H1 (cell line): ENCODE measurements at regions not wholly inside any gene's neighbourhood (a gene's known extent, or its start where the extent isn't known, plus 50 kb on each side); places are given as distances from the start of the nearest gene placed in this dataset.

Experiments
- CTCF ChIA-PET: fragments of 300-600 bp; sonication (Branson Sonifier 250); formaldehyde crosslinking; loops from one replicate; lab custom pipeline; 2021; ENCODE audit not compliant: partially characterized antibody; lab: Charles Lee
- POLR2A ChIA-PET: fragments of 300-600 bp; sonication (Branson Sonifier 250); formaldehyde crosslinking; loops from one replicate; lab custom pipeline; 2021; ENCODE audit warnings: inconsistent platforms; ENCODE audit not compliant: partially characterized antibody; lab: Charles Lee
- DNase-seq, 2 experiments: peaks; one replicate each; pipeline versions ENCODE4 v3.0.0 to v3.0.0-alpha.2; 2010 to 2022; ENCODE audit warnings: low spot score in 2 of 2, low read depth in 1 of 2, mixed read lengths in 1 of 2
- FAIRE-seq: peaks from 2 replicates; lab custom pipeline; 2011; peaks lifted over from hg19 to GRCh38; lab: Jason Lieb, UNC
- H2AFZ ChIP-seq: 2 replicates; pipeline ENCODE4 v1.8.1; 2012; ENCODE audit warnings: low read length, inconsistent platforms
- H2AK5ac ChIP-seq: 2 replicates; pipeline ENCODE4 v1.6.1; 2013; ENCODE audit warnings: low read depth, low read length
- H2BK120ac ChIP-seq: replicated peaks from 2 replicates; pipeline ENCODE3; 2013; ENCODE audit warnings: low read depth, low read length, inconsistent platforms
- H2BK12ac ChIP-seq: 2 replicates; pipeline ENCODE4 v1.6.1; 2013; ENCODE audit warnings: low read depth, low read length
- H2BK15ac ChIP-seq: 2 replicates; pipeline ENCODE4 v1.6.1; 2013; ENCODE audit warnings: low read length
- H2BK20ac ChIP-seq: 2 replicates; pipeline ENCODE4 v1.6.1; 2013; ENCODE audit warnings: low read length
- H2BK5ac ChIP-seq: 2 replicates; pipeline ENCODE4 v1.6.1; 2013; ENCODE audit warnings: low read depth, low read length
- H3K14ac ChIP-seq: 2 replicates; pipeline ENCODE4 v1.6.1; 2013; ENCODE audit warnings: inconsistent platforms; ENCODE audit not compliant: insufficient read length
- H3K18ac ChIP-seq: 2 replicates; pipeline ENCODE4 v1.6.1; 2013; ENCODE audit warnings: low read length; ENCODE audit errors: extremely low read depth
- H3K23ac ChIP-seq: 2 replicates; pipeline ENCODE4 v1.6.1; 2013; ENCODE audit warnings: inconsistent platforms; ENCODE audit not compliant: insufficient read length
- H3K23me2 ChIP-seq: 2 replicates; pipeline ENCODE4 v1.6.1; 2013; ENCODE audit warnings: low read depth, low read length
- H3K27ac ChIP-seq: 2 replicates; pipeline ENCODE4 v1.6.1; 2011; ENCODE audit warnings: low read depth, low read length, inconsistent platforms
- H3K27me3 ChIP-seq, 4 experiments: replicated peaks in 1 of 4; 1 replicate in 1 of 4; 2 replicates in 3 of 4; pipeline versions ENCODE4 v1.6.1 to v1.8.1; 2011 to 2013; ENCODE audit warnings: low read length in 3 of 4, mild to moderate bottlenecking in 3 of 4, inconsistent platforms in 2 of 4, mixed read lengths in 2 of 4, moderate library complexity in 1 of 4; ENCODE audit not compliant: control insufficient read depth in 3 of 4, insufficient read depth in 3 of 4; ENCODE audit errors: extremely low read depth in 1 of 4
- H3K36me3 ChIP-seq, 4 experiments: 2 replicates each; pipeline versions ENCODE4 v1.6.1 to v1.8.1; 2011 to 2013; ENCODE audit warnings: mild to moderate bottlenecking in 4 of 4, low read length in 3 of 4, moderate library complexity in 2 of 4, control low read depth in 1 of 4, inconsistent platforms in 1 of 4; ENCODE audit not compliant: insufficient read depth in 4 of 4, control insufficient read depth in 2 of 4
- H3K4ac ChIP-seq: replicated peaks from 2 replicates; pipeline ENCODE3; 2013; ENCODE audit warnings: low read length, low read depth, mixed read lengths, inconsistent platforms; ENCODE audit not compliant: insufficient read length
- H3K4me1 ChIP-seq, 4 experiments: replicated peaks in 1 of 4; 1 replicate in 1 of 4; 2 replicates in 3 of 4; pipeline versions ENCODE4 v1.6.1 to v1.8.1; 2011 to 2013; ENCODE audit warnings: low read length in 3 of 4, inconsistent platforms in 2 of 4, mixed read lengths in 1 of 4; ENCODE audit not compliant: insufficient read depth in 4 of 4, control insufficient read depth in 3 of 4
- H3K4me2 ChIP-seq, 2 experiments: 2 replicates each; pipeline versions ENCODE4 v1.6.1 to v1.8.1; 2011 to 2013; ENCODE audit warnings: low read depth in 2 of 2, low read length in 2 of 2, control low read depth in 1 of 2, inconsistent platforms in 1 of 2, mild to moderate bottlenecking in 1 of 2; ENCODE audit not compliant: insufficient read depth in 1 of 2
- H3K4me3 ChIP-seq, 4 experiments: fragments of 200-600, 300-600 bp in 1 of 4; sonication (generic), shearing (Covaris generic), sonication (Bioruptor Twin) in 1 of 4; 2 replicates each; pipeline versions ENCODE4 v1.5.1 to v1.8.1; 2011 to 2016; ENCODE audit warnings: low read length in 4 of 4, low read depth in 3 of 4, control low read depth in 2 of 4, inconsistent platforms in 2 of 4, mild to moderate bottlenecking in 2 of 4, mixed read lengths in 1 of 4, moderate library complexity in 1 of 4; ENCODE audit not compliant: insufficient read depth in 2 of 4; ENCODE audit errors: extremely low read depth in 1 of 4
- H3K56ac ChIP-seq: replicated peaks from 2 replicates; pipeline ENCODE3; 2013; ENCODE audit warnings: low read depth, mild to moderate bottlenecking, mixed read lengths, low read length, inconsistent platforms; ENCODE audit not compliant: insufficient read length
- H3K79me1 ChIP-seq: 2 replicates; pipeline ENCODE4 v1.6.1; 2013; ENCODE audit warnings: low read depth, low read length, control low read depth
- H3K79me2 ChIP-seq, 2 experiments: 2 replicates each; pipeline versions ENCODE4 v1.6.1 to v1.8.1; 2012 to 2013; ENCODE audit warnings: low read length in 2 of 2, mild to moderate bottlenecking in 2 of 2, inconsistent platforms in 1 of 2; ENCODE audit not compliant: insufficient read depth in 2 of 2, control insufficient read depth in 1 of 2
- H3K9ac ChIP-seq, 4 experiments: replicated peaks in 1 of 4; 1 replicate in 1 of 4; 2 replicates in 3 of 4; pipeline versions ENCODE4 v1.6.1 to v1.8.1; 2011 to 2013; ENCODE audit warnings: low read depth in 3 of 4, low read length in 3 of 4, control low read depth in 2 of 4, mild to moderate bottlenecking in 2 of 4, moderate library complexity in 2 of 4, inconsistent platforms in 1 of 4; ENCODE audit errors: extremely low read depth in 1 of 4
- H3K9me3 ChIP-seq, 2 experiments: 2 replicates each; pipeline versions ENCODE4 v1.6.1 to v1.8.1; 2012 to 2013; ENCODE audit warnings: mild to moderate bottlenecking in 2 of 2, moderate library complexity in 2 of 2, control low read depth in 1 of 2, inconsistent platforms in 1 of 2, low read depth in 1 of 2, low read length in 1 of 2, mixed read lengths in 1 of 2; ENCODE audit not compliant: insufficient read depth in 2 of 2
- H4K20me1 ChIP-seq, 2 experiments: replicated peaks in 1 of 2; 2 replicates each; pipeline versions ENCODE3 to v1.8.1; 2011 to 2013; ENCODE audit warnings: inconsistent platforms in 2 of 2, low read length in 2 of 2, mild to moderate bottlenecking in 1 of 2; ENCODE audit not compliant: insufficient read depth in 2 of 2, control insufficient read depth in 1 of 2
- H4K5ac ChIP-seq: 2 replicates; pipeline ENCODE4 v1.6.1; 2013; ENCODE audit warnings: low read length, low read depth, mixed read lengths, inconsistent platforms; ENCODE audit not compliant: insufficient read length
- H4K8ac ChIP-seq: 2 replicates; pipeline ENCODE4 v1.8.0; 2013; ENCODE audit warnings: mild to moderate bottlenecking, moderate library complexity, low read length, inconsistent platforms; ENCODE audit not compliant: insufficient read depth; ENCODE audit errors: extremely low read depth
- H4K91ac ChIP-seq: replicated peaks from 2 replicates; pipeline ENCODE3; 2013; ENCODE audit warnings: low read length, mixed read lengths, inconsistent platforms; ENCODE audit not compliant: insufficient read length
- BACH1 ChIP-seq: IDR thresholded peaks from 2 replicates; pipeline ENCODE4 v1.6.1; 2012; ENCODE audit warnings: low read length, improper control_type of control experiment
- BCL11A ChIP-seq, 2 experiments: IDR thresholded peaks; one replicate each; pipeline ENCODE4 v1.6.1; 2011; ENCODE audit warnings: low read depth in 2 of 2, low read length in 2 of 2, mild to moderate bottlenecking in 2 of 2
- BRCA1 ChIP-seq: IDR thresholded peaks from 2 replicates; pipeline ENCODE4 v1.6.1; 2012; ENCODE audit warnings: low read depth, low read length, improper control_type of control experiment
- GABPA ChIP-seq: IDR thresholded peaks from 2 replicates; pipeline ENCODE4 v1.6.1; 2011; ENCODE audit warnings: mild to moderate bottlenecking, low read length, moderate library complexity, borderline replicate concordance; ENCODE audit not compliant: insufficient read depth
- GTF2F1 ChIP-seq: IDR thresholded peaks from 2 replicates; pipeline ENCODE4 v1.6.1; 2012; ENCODE audit warnings: low read depth, low read length, improper control_type of control experiment, borderline replicate concordance
- KDM4A ChIP-seq: IDR thresholded peaks from one replicate; pipeline ENCODE4 v1.7.1; 2012; ENCODE audit warnings: low read depth, mild to moderate bottlenecking, moderate library complexity, low read length, inconsistent platforms; ENCODE audit not compliant: severe bottlenecking
- MAFK ChIP-seq: IDR thresholded peaks from 2 replicates; pipeline ENCODE4 v1.6.1; 2012; ENCODE audit warnings: low read depth, mild to moderate bottlenecking, improper control_type of control experiment, low read length
- POLR2AphosphoS5 ChIP-seq: IDR thresholded peaks from 2 replicates; pipeline ENCODE4 v1.6.1; 2011; ENCODE audit warnings: low read depth, low read length
- RNF2 ChIP-seq: fragments of 200-900, 300-1000 bp; sonication (generic); IDR thresholded peaks from 2 replicates; pipeline ENCODE4 v1.7.1; 2016; ENCODE audit warnings: borderline replicate concordance, low read depth, mild to moderate bottlenecking, antibody characterized with exemption, low read length; ENCODE audit not compliant: poor library complexity, severe bottlenecking; ENCODE audit errors: missing control alignments
- SIX5 ChIP-seq: IDR thresholded peaks from 2 replicates; pipeline ENCODE4 v1.6.1; 2011; ENCODE audit warnings: mild to moderate bottlenecking, low read depth, low read length
- SP4 ChIP-seq: IDR thresholded peaks from 2 replicates; pipeline ENCODE4 v1.6.1; 2012; ENCODE audit warnings: low read length, inconsistent platforms
- SUZ12 ChIP-seq: fragments of 200-600 bp; sonication (generic); IDR thresholded peaks from 2 replicates; pipeline ENCODE4 v1.6.1; 2012; ENCODE audit warnings: mild to moderate bottlenecking, inconsistent platforms, low read length, moderate library complexity, mixed read lengths
- USF2 ChIP-seq: IDR thresholded peaks from 2 replicates; pipeline ENCODE4 v1.6.1; 2011; ENCODE audit warnings: low read length, improper control_type of control experiment
- ZNF274 ChIP-seq: IDR thresholded peaks from 2 replicates; pipeline ENCODE4 v1.7.0; 2012; ENCODE audit warnings: low read length, borderline replicate concordance; ENCODE audit errors: extremely low read depth
- WGBS, 2 experiments: shearing (Covaris generic) in 1 of 2; methylation state at CpG; one replicate each; pipeline versions ENCODE4 v1.1.6 to v1.1.7; 2013 to 2015; ENCODE audit warnings: low lambda C conversion rate in 2 of 2, mixed read lengths in 2 of 2, inconsistent platforms in 1 of 2, low coverage in 1 of 2, missing lambda C conversion rate in 1 of 2; ENCODE audit not compliant: insufficient replicate concordance in 2 of 2, insufficient coverage in 1 of 2, insufficient read length in 1 of 2; ENCODE audit errors: extremely low coverage in 1 of 2, missing lambda C conversion rate in 1 of 2; 5-methylcytosine and 5-hydroxymethylcytosine counted together

- Histone ChIP-seq H4K5ac (no peak overlapping the region), H3K27ac (no peak overlapping the region), H2BK20ac (no peak overlapping the region), H3K79me1 (no peaks in the 10 kb centered on the region), H3K23me2 (no peaks in the 10 kb centered on the region), H3K4me2 (no peak overlapping the region), H3K27me3 (no peaks in the 10 kb centered on the region), H3K56ac (no peak overlapping the region), H2BK5ac (no peak overlapping the region), H3K4ac (no peak overlapping the region), H3K4me1 (no peaks in the 10 kb centered on the region), H3K18ac (no peak overlapping the region), H4K20me1 (no peaks in the 10 kb centered on the region), H2BK120ac (no peak overlapping the region), H3K36me3 (no peaks in the 10 kb centered on the region), H3K4me3 (no peak overlapping the region), H3K14ac (no peak overlapping the region), H3K9ac (no peak overlapping the region), H2BK12ac (no peak overlapping the region), H2AK5ac (no peak overlapping the region), H2BK15ac (no peak overlapping the region), H3K79me2 (no peaks in the 10 kb centered on the region), H3K23ac (no peak overlapping the region), H4K8ac (no peak overlapping the region), H2AFZ (no peak overlapping the region), H4K91ac (no peak overlapping the region), H3K9me3 (no peaks in the 10 kb centered on the region)
- FAIRE-seq (no peak), DNase-seq (no peak)
- ChIA-PET POLR2A (no interaction called here), CTCF (interaction anchor here (2.1 kb wide), 1 partner anchor 79 kb away, joined by 6 read pairs; no protein-coding TSS in a partner anchor)
- WGBS, 2 experiments = 96% methylated on average over 2 of the region's 3 CpGs; no CpG with 5 or more reads in 1 of the 2 experiments
- TF ChIP-seq GTF2F1 (no peak), MAFK (no peak), ZNF274 (no peak), POLR2AphosphoS5 (no peak), BACH1 (no peak), USF2 (no peak), GABPA (no peak), SUZ12 (no peak), RNF2 (no peak), BRCA1 (no peak), BCL11A (IDR thresholded peaks at IDR 0.05; ENCODE audit: low read depth in 2 of 2, low read length in 2 of 2) (no peak), KDM4A (no peak), SIX5 (no peak), SP4 (no peak)
These were observed 344.0 kb downstream of the CENPC start for GRCh38 chr4:67201334-67201733.
